GM12878 (cell line): ENCODE measurements at regions not wholly inside any gene's neighbourhood (a gene's known extent, or its start where the extent isn't known, plus 50 kb on each side); places are given as distances from the start of the nearest gene placed in this dataset.

Source experiments
- ATAC-seq: fragments of 200-7000 bp; cut with Tn5 transposase; 3 replicates; pipeline ENCODE4 v1.9.1; 2020; ENCODE audit warnings: mild to moderate bottlenecking, moderate library complexity
- BruUV-seq: library from RNA; stranded (reverse); fragments of 400-500 nt; replicated peaks from 2 replicates; lab custom pipeline; 2021; lab: Mats Ljungman, UMichigan
- CTCF ChIA-PET: fragments of 300-600 bp; sonication (Branson Sonifier 250); formaldehyde crosslinking; extraction: SDS; loops from one replicate; lab custom pipeline; 2021; ENCODE audit warnings: inconsistent platforms; lab: Yijun Ruan, JAX
- POLR2A ChIA-PET: fragments of 350-600 bp; formaldehyde crosslinking; extraction: SDS; loops from one replicate; lab custom pipeline; 2021; ENCODE audit warnings: inconsistent platforms; lab: Charles Lee
- RAD21 ChIA-PET: fragments of 300-600 bp; sonication (Branson Sonifier 250); formaldehyde crosslinking; loops from one replicate; lab custom pipeline; 2023; ENCODE audit warnings: antibody characterized with exemption; ENCODE audit not compliant: unreplicated experiment; lab: Charles Lee
- SMC1A ChIA-PET: fragments of 300-600 bp; sonication (Branson Sonifier 250); formaldehyde crosslinking; loops from one replicate; lab custom pipeline; 2023; ENCODE audit not compliant: unreplicated experiment, uncharacterized antibody; lab: Charles Lee
- DNase-seq: peaks from one replicate; pipeline ENCODE4 v3.0.0-alpha.2; 2011; ENCODE audit warnings: low read depth, low spot score
- FAIRE-seq: peaks from 3 replicates; lab custom pipeline; 2011; peaks lifted over from hg19 to GRCh38; lab: Jason Lieb, UNC
- H2AFZ ChIP-seq: 2 replicates; pipeline ENCODE4 v1.6.0; 2011; ENCODE audit warnings: low read depth, low read length, control low read depth; ENCODE audit not compliant: control insufficient read depth
- H3K27ac ChIP-seq: 2 replicates; pipeline ENCODE4 v1.5.1; 2011; ENCODE audit warnings: control low read depth; ENCODE audit not compliant: control insufficient read depth, insufficient read depth
- H3K27me3 ChIP-seq, 2 experiments: replicated peaks in 1 of 2; 2 replicates each; pipeline versions ENCODE4 v1.6.0 to v1.6.1; 2011; ENCODE audit warnings: low read length in 1 of 2; ENCODE audit not compliant: control insufficient read depth in 2 of 2, insufficient read depth in 2 of 2
- H3K36me3 ChIP-seq, 2 experiments: 2 replicates each; pipeline ENCODE4 v1.5.1; 2011; ENCODE audit warnings: low read length in 1 of 2; ENCODE audit not compliant: control insufficient read depth in 2 of 2, insufficient read depth in 2 of 2
- H3K4me1 ChIP-seq: 2 replicates; pipeline ENCODE4 v1.6.1; 2011; ENCODE audit warnings: mild to moderate bottlenecking, low read length, moderate library complexity, mixed read lengths; ENCODE audit not compliant: control insufficient read depth, insufficient read depth
- H3K4me2 ChIP-seq: 2 replicates; pipeline ENCODE4 v1.6.0; 2011; ENCODE audit warnings: control low read depth; ENCODE audit not compliant: control insufficient read depth, insufficient read depth
- H3K4me3 ChIP-seq: fragments of 200-600 bp; sonication (generic); 2 replicates; pipeline ENCODE4 v1.5.1; 2016
- H3K79me2 ChIP-seq: 2 replicates; pipeline ENCODE4 v1.6.0; 2011; ENCODE audit warnings: low read length; ENCODE audit not compliant: control insufficient read depth, insufficient read depth
- H3K9ac ChIP-seq: 2 replicates; pipeline ENCODE4 v1.8.0; 2011; ENCODE audit warnings: low read length, control low read depth, mixed read lengths; ENCODE audit not compliant: control insufficient read depth, insufficient read depth
- H3K9me3 ChIP-seq: replicated peaks from 3 replicates; pipeline ENCODE4 v1.5.1; 2011; ENCODE audit warnings: mild to moderate bottlenecking, low read length; ENCODE audit not compliant: control insufficient read depth, insufficient read depth
- H4K20me1 ChIP-seq: 2 replicates; pipeline ENCODE4 v1.6.0; 2011; ENCODE audit not compliant: control insufficient read depth, insufficient read depth
- ASH2L ChIP-seq: fragments of 300-600, 200-600 bp; sonication (generic); IDR thresholded peaks from 2 replicates; pipeline ENCODE4 v1.6.1; 2017; ENCODE audit warnings: low read depth, mild to moderate bottlenecking, borderline replicate concordance
- CBX3 ChIP-seq: fragments of 200-600 bp; sonication (generic); IDR thresholded peaks from 2 replicates; pipeline ENCODE4 v1.6.1; 2016; ENCODE audit warnings: low read depth, borderline replicate concordance
- CUX1 ChIP-seq: IDR thresholded peaks from 2 replicates; pipeline ENCODE4 v1.6.1; 2012; ENCODE audit warnings: improper control_type of control experiment, low read depth, low read length; ENCODE audit not compliant: insufficient replicate concordance
- E4F1 ChIP-seq: fragments of 450-650 bp; IDR thresholded peaks from 2 replicates; pipeline ENCODE4 v1.6.1; 2018; ENCODE audit warnings: borderline replicate concordance, mild to moderate bottlenecking; ENCODE audit not compliant: partially characterized antibody
- IKZF1 ChIP-seq: fragments of 450-650 bp; conservative IDR thresholded peaks from 2 replicates; pipeline ENCODE4 v1.6.1; 2017; ENCODE audit warnings: antibody characterized with exemption, mild to moderate bottlenecking
- MEF2A ChIP-seq: IDR thresholded peaks from 2 replicates; pipeline ENCODE4 v1.6.1; 2011; ENCODE audit warnings: low read depth, mild to moderate bottlenecking, low read length, moderate library complexity; ENCODE audit not compliant: insufficient read depth
- POLR2A ChIP-seq: IDR thresholded peaks from 2 replicates; pipeline ENCODE4 v1.6.1; 2011; ENCODE audit warnings: low read depth, mild to moderate bottlenecking, low read length
- RBBP5 ChIP-seq: fragments of 200-600 bp; sonication (generic); conservative IDR thresholded peaks from 2 replicates; pipeline ENCODE4 v1.6.1; 2016
- SMAD5 ChIP-seq: IDR thresholded peaks from 2 replicates; pipeline ENCODE4 v1.6.1; 2016; ENCODE audit warnings: antibody characterized with exemption, low read depth
- SMC3 ChIP-seq: IDR thresholded peaks from 2 replicates; pipeline ENCODE4 v1.6.1; 2011; ENCODE audit warnings: low read length, improper control_type of control experiment, borderline replicate concordance
- WGBS: methylation state at CpG from one replicate; pipeline ENCODE4 v1.1.6; 2016; ENCODE audit warnings: low lambda C conversion rate; ENCODE audit not compliant: insufficient replicate concordance, insufficient coverage; ENCODE audit errors: missing lambda C conversion rate; 5-methylcytosine and 5-hydroxymethylcytosine counted together
- in situ Hi-C: fragments of 300-500 bp; cut with MboI; formaldehyde crosslinking; loops from 9 replicates; pipeline ENCODE4 v1.14.3; 2018; ENCODE audit warnings: mixed read lengths
- intact Hi-C: fragments of 100-400 bp; cut with micrococcal nuclease; formaldehyde crosslinking; loops from one replicate; pipeline ENCODE4 v1.14.2; 2022; ENCODE audit not compliant: unreplicated experiment

GRCh38 chr5:25453500-25453899 is 808.7 kb upstream of the CDH10 start (continued):
- TF ChIP-seq CUX1 (no peak), SMAD5 (no peak), RBBP5 (no peak), ASH2L (no peak)

- ChIA-PET SMC1A (interaction anchor here (1.3 kb wide), 1 partner anchor 14 kb away, joined by 3 read pairs; no protein-coding TSS in a partner anchor), CTCF (no interaction called here), RAD21 (no interaction called here), POLR2A (no interaction called here)
- intact Hi-C loops (no loop called here), in situ Hi-C loops (no loop called here)
- Histone ChIP-seq H4K20me1 (no peaks in the 10 kb centered on the region), H2AFZ (no peak overlapping the region), H3K79me2 (no peaks in the 10 kb centered on the region), H3K9ac (no peak overlapping the region), H3K27me3 (no peaks in the 10 kb centered on the region), H3K27ac (no peak overlapping the region), H3K4me1 (no peaks in the 10 kb centered on the region), H3K4me2 (no peak overlapping the region), H3K9me3 (no peaks in the 10 kb centered on the region), H3K36me3 (no peaks in the 10 kb centered on the region), H3K4me3 (no peak overlapping the region)
- ATAC-seq (no peak), FAIRE-seq (no peak), DNase-seq (no peak)
- no TSS peak for BruUV-seq
- 37% methylated on average over 2 of the region's 2 CpGs for WGBS
- no peak for TF ChIP-seq MEF2A
- TF ChIP-seq CBX3, result no peak
- no peak for TF ChIP-seq POLR2A
- no peak for TF ChIP-seq E4F1
- TF ChIP-seq IKZF1, result no peak
- TF ChIP-seq CUX1, result no peak
- TF ChIP-seq SMC3, result no peak
These were observed 806.5 kb upstream of the CDH10 start for GRCh38 chr5:25451294-25451693.
